Mesenchymal stem cell (in vitro differentiated cells and primary cell): ENCODE measurements at regions not wholly inside any gene's neighbourhood (a gene's known extent, or its start where the extent isn't known, plus 50 kb on each side); places are given as distances from the start of the nearest gene placed in this dataset.

Experiments
- DNase-seq: peaks from one replicate; pipeline ENCODE4 v3.0.0-alpha.2; 2013
- H2AFZ ChIP-seq: one replicate; pipeline ENCODE4 v1.6.1; 2013; ENCODE audit warnings: low read depth, mild to moderate bottlenecking, control low read depth, inconsistent platforms, low read length, moderate library complexity
- H2AK5ac ChIP-seq: 2 replicates; pipeline ENCODE4 v1.6.1; 2013; ENCODE audit warnings: low read length, moderate library complexity, mild to moderate bottlenecking, inconsistent platforms; ENCODE audit not compliant: severe bottlenecking
- H2BK120ac ChIP-seq: one replicate; pipeline ENCODE4 v1.6.1; 2013; ENCODE audit warnings: low read depth, mild to moderate bottlenecking, inconsistent platforms, low read length, moderate library complexity
- H2BK12ac ChIP-seq, 2 experiments: one replicate each; pipeline ENCODE4 v1.6.1; 2013; ENCODE audit warnings: inconsistent platforms in 2 of 2, low read length in 2 of 2, mild to moderate bottlenecking in 2 of 2, moderate library complexity in 2 of 2, control low read depth in 1 of 2
- H2BK15ac ChIP-seq: one replicate; pipeline ENCODE4 v1.6.1; 2013; ENCODE audit warnings: mild to moderate bottlenecking, low read depth, inconsistent platforms; ENCODE audit not compliant: poor library complexity, severe bottlenecking
- H2BK5ac ChIP-seq: 2 replicates; pipeline ENCODE4 v1.6.1; 2013; ENCODE audit warnings: low read depth, mild to moderate bottlenecking, low read length, control low read depth, inconsistent platforms; ENCODE audit not compliant: poor library complexity, severe bottlenecking
- H3K14ac ChIP-seq, 2 experiments: one replicate each; pipeline ENCODE4 v1.6.1; 2013; ENCODE audit warnings: inconsistent platforms in 2 of 2, low read length in 2 of 2, control low read depth in 1 of 2, mild to moderate bottlenecking in 1 of 2, moderate library complexity in 1 of 2
- H3K18ac ChIP-seq, 2 experiments: one replicate each; pipeline ENCODE4 v1.6.1; 2013; ENCODE audit warnings: inconsistent platforms in 2 of 2, low read length in 2 of 2, control low read depth in 1 of 2, low read depth in 1 of 2, mild to moderate bottlenecking in 1 of 2
- H3K23ac ChIP-seq, 2 experiments: one replicate each; pipeline ENCODE4 v1.6.1; 2013; ENCODE audit warnings: inconsistent platforms in 2 of 2, low read length in 2 of 2, mild to moderate bottlenecking in 2 of 2, moderate library complexity in 2 of 2, control low read depth in 1 of 2
- H3K27ac ChIP-seq: 2 replicates; pipeline ENCODE4 v1.5.1; 2013; ENCODE audit warnings: mild to moderate bottlenecking, moderate library complexity, low read length, control low read depth, inconsistent platforms; ENCODE audit not compliant: poor library complexity, severe bottlenecking
- H3K27me3 ChIP-seq, 2 experiments: 2 replicates each; pipeline versions ENCODE4 v1.6.1 to v1.7.0; 2013; ENCODE audit warnings: low read length in 2 of 2, mild to moderate bottlenecking in 2 of 2, moderate library complexity in 2 of 2, control low read depth in 1 of 2, inconsistent platforms in 1 of 2; ENCODE audit not compliant: control insufficient read depth in 1 of 2, insufficient read depth in 1 of 2
- H3K36me3 ChIP-seq, 2 experiments: 2 replicates each; pipeline versions ENCODE4 v1.6.1 to v1.7.0; 2013; ENCODE audit warnings: low read length in 2 of 2, control low read depth in 1 of 2, inconsistent platforms in 1 of 2, low read depth in 1 of 2, mild to moderate bottlenecking in 1 of 2; ENCODE audit not compliant: insufficient read depth in 2 of 2, control insufficient read depth in 1 of 2
- H3K4ac ChIP-seq, 2 experiments: one replicate each; pipeline ENCODE4 v1.6.1; 2013; ENCODE audit warnings: inconsistent platforms in 2 of 2, low read length in 2 of 2, mild to moderate bottlenecking in 2 of 2, moderate library complexity in 2 of 2, control low read depth in 1 of 2, low read depth in 1 of 2
- H3K4me1 ChIP-seq: 2 replicates; pipeline ENCODE4 v1.6.1; 2013; ENCODE audit warnings: low read depth, low read length, control low read depth; ENCODE audit not compliant: control insufficient read depth, insufficient read depth
- H3K4me2 ChIP-seq: 2 replicates; pipeline ENCODE4 v1.6.1; 2013; ENCODE audit warnings: low read length, mild to moderate bottlenecking, inconsistent platforms; ENCODE audit not compliant: poor library complexity, severe bottlenecking
- H3K4me3 ChIP-seq, 2 experiments: 2 replicates each; pipeline versions ENCODE4 v1.5.1 to v1.7.0; 2013; ENCODE audit warnings: low read length in 2 of 2, mild to moderate bottlenecking in 2 of 2, control low read depth in 1 of 2, low read depth in 1 of 2; ENCODE audit not compliant: insufficient read depth in 1 of 2
- H3K79me1 ChIP-seq: replicated peaks from 2 replicates; pipeline ENCODE4 v1.6.1; 2013; ENCODE audit warnings: mild to moderate bottlenecking, control low read depth, low read length, inconsistent platforms; ENCODE audit not compliant: poor library complexity, severe bottlenecking
- H3K9ac ChIP-seq: 2 replicates; pipeline ENCODE4 v1.7.0; 2013; ENCODE audit warnings: mild to moderate bottlenecking, low read length, moderate library complexity
- H3K9me3 ChIP-seq: 2 replicates; pipeline ENCODE4 v1.7.0; 2013; ENCODE audit warnings: mild to moderate bottlenecking, low read length; ENCODE audit not compliant: control insufficient read depth
- H4K8ac ChIP-seq: one replicate; pipeline ENCODE4 v1.6.1; 2013; ENCODE audit warnings: inconsistent platforms, mild to moderate bottlenecking, low read length, moderate library complexity
- H4K91ac ChIP-seq: one replicate; pipeline ENCODE4 v1.6.1; 2013; ENCODE audit warnings: mild to moderate bottlenecking, low read length, inconsistent platforms
- WGBS: methylation state at CpG from one replicate; pipeline ENCODE4 v1.1.7; 2013; ENCODE audit warnings: mixed read lengths; 5-methylcytosine and 5-hydroxymethylcytosine counted together

- Histone ChIP-seq H4K91ac (no peak overlapping the region), H2BK120ac (no peak overlapping the region), H3K14ac (no peak overlapping the region), H3K4me3 (no peak overlapping the region), H3K18ac (no peak overlapping the region), H3K4me1 (no peaks in the 10 kb centered on the region), H2BK5ac (no peak overlapping the region), H3K9ac (peak overlapping the region; percentile 76), H3K23ac (no peak overlapping the region), H3K27me3 (no peaks in the 10 kb centered on the region), H3K9me3 (no peaks in the 10 kb centered on the region), H3K79me1 (no peaks in the 10 kb centered on the region), H3K4ac (no peak overlapping the region), H3K36me3 (no peaks in the 10 kb centered on the region), H3K4me2 (no peak overlapping the region), H2BK12ac (no peak overlapping the region), H3K27ac (no peak overlapping the region), H2AFZ (no peak overlapping the region), H2AK5ac (no peak overlapping the region), H2BK15ac (no peak overlapping the region), H4K8ac (no peak overlapping the region)
- WGBS = 67% methylated on average over 6 of the region's 6 CpGs
- DNase-seq = peak; percentile 37
These were observed 358.8 kb upstream of the CDH5 start for GRCh38 chr16:66007717-66008116.

GRCh38 chr16:66006485-66006884 lies 360.0 kb upstream of the CDH5 start:
- 90% methylated on average over 9 of the region's 9 CpGs for WGBS
- no peaks in the 10 kb centered on the region for H3K27me3 ChIP-seq

DNA sequence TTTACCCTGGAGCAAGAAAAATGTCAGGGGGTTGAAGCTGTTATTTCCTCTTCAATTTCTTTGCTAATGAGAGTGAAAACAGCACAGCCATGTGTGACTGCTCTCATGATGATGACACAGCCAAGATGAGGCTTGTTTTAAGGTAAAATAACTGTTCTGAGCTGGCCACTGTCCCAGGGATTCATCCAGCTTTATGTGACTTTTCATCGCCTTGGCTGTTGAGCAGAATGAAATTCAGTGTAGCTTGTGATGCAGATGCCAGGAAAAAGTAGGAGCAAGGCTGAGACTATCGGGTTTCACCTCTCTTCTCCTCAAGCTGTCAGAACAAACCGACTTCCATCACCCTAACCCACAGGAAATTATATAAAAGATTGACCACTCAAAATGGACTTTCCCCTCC lies 361.8 kb upstream of the CDH5 start:
- Histone ChIP-seq H4K8ac (no peak overlapping the region), H2BK120ac (no peak overlapping the region), H4K91ac (no peak overlapping the region), H3K4me2 (no peak overlapping the region), H3K27ac (no peak overlapping the region), H3K23ac (no peak overlapping the region), H3K14ac (no peak overlapping the region), H3K4me1 (no peaks in the 10 kb centered on the region), H3K79me1 (no peaks in the 10 kb centered on the region), H2BK15ac (no peak overlapping the region), H3K9ac (no peak overlapping the region), H3K9me3 (no peaks in the 10 kb centered on the region), H2BK12ac (no peak overlapping the region), H2BK5ac (no peak overlapping the region), H2AK5ac (no peak overlapping the region), H3K18ac (no peak overlapping the region), H3K27me3 (no peaks in the 10 kb centered on the region), H3K4ac (no peak overlapping the region), H3K4me3 (no peak overlapping the region), H2AFZ (no peak overlapping the region), H3K36me3 (no peaks in the 10 kb centered on the region)
- WGBS = 86% methylated on average over 3 of the region's 3 CpGs
- no peak for DNase-seq

More at GRCh38 chr16:66006485-66006884, 360.0 kb upstream of the CDH5 start:
- no peak for DNase-seq
- Histone ChIP-seq H3K4ac (peak overlapping the region in 1 of 2 experiments; percentile 20), H2BK12ac (no peak overlapping the region), H2AK5ac (no peak overlapping the region), H3K18ac (no peak overlapping the region), H3K9ac (no peak overlapping the region), H2BK120ac (no peak overlapping the region), H2BK5ac (no peak overlapping the region), H3K14ac (no peak overlapping the region), H3K9me3 (no peaks in the 10 kb centered on the region), H3K4me1 (no peaks in the 10 kb centered on the region), H3K36me3 (no peaks in the 10 kb centered on the region), H4K91ac (no peak overlapping the region), H4K8ac (no peak overlapping the region), H3K4me2 (no peak overlapping the region), H3K4me3 (no peak overlapping the region), H3K23ac (no peak overlapping the region), H3K79me1 (no peaks in the 10 kb centered on the region), H3K27ac (no peak overlapping the region), H2AFZ (no peak overlapping the region), H2BK15ac (no peak overlapping the region)

- H2AK5ac ChIP-seq = no peak overlapping the region
- H3K36me3 ChIP-seq = no peaks in the 10 kb centered on the region
- no peak overlapping the region for H4K8ac ChIP-seq
- no peak overlapping the region for H4K91ac ChIP-seq
- peak; percentile 69 for DNase-seq
- no peaks in the 10 kb centered on the region for H3K9me3 ChIP-seq
- no peak overlapping the region for H3K23ac ChIP-seq
- no peaks in the 10 kb centered on the region for H3K4me1 ChIP-seq
- no peak overlapping the region for H3K4ac ChIP-seq
- H3K27ac ChIP-seq = no peak overlapping the region
- no peak overlapping the region for H3K14ac ChIP-seq
- H2AFZ ChIP-seq = no peak overlapping the region
- H2BK120ac ChIP-seq = no peak overlapping the region
- H3K79me1 ChIP-seq = no peaks in the 10 kb centered on the region
- 31% methylated on average over 2 of the region's 2 CpGs for WGBS
- no peak overlapping the region for H3K9ac ChIP-seq
- H3K4me2 ChIP-seq = no peak overlapping the region
- H2BK5ac ChIP-seq = no peak overlapping the region
- no peaks in the 10 kb centered on the region for H3K27me3 ChIP-seq
- no peak overlapping the region for H3K18ac ChIP-seq
- no peak overlapping the region for H2BK15ac ChIP-seq
- H3K4me3 ChIP-seq = no peak overlapping the region
- no peak overlapping the region for H2BK12ac ChIP-seq
These were observed 363.3 kb upstream of the CDH5 start for GRCh38 chr16:66003201-66003600.
